Endometrial microvascular endothelial cells (primary cell): ENCODE measurements at regions not wholly inside any gene's neighbourhood (a gene's known extent, or its start where the extent isn't known, plus 50 kb on each side); places are given as distances from the start of the nearest gene placed in this dataset.

ENCODE experiments used
- in situ Hi-C: cut with HindIII; loops from 2 replicates; pipeline ENCODE4 v1.10.0; 2017; ENCODE audit warnings: low sequenced_read_pairs, low pct_unique_long_range_greater_than_20kb; ENCODE audit errors: inconsistent ontology term

DNA sequence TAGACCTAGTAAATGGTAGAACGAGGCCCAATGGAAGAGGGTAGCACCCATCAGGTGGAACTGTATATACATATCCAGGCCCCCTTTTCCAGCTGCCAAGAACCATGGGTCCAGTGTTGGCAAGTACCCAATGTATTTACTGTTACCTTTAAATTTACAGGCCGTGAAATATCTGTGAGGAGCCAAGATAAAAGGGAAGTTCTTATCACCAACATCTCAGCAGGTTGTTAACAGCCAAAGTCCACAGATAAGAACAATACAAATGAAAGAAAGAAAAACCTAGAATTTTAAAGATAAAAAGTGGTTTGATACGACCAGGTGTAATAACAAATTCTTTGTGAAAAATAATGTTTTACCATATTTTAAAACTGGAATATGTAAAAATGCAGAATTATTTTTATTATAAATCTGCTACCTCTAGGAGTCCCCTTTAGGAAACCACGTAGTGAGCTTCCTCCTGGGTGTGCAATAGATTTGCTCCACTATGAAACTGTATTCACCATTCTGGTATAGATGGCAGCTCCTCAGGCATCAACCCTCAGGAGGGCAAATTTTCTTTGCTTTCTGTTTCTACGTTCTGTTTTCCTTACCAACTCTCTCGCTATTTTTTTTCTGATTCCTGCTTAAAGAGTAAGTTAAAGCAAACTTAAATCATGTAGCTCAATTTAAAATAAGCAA is 292.2 kb upstream of the SLC10A2 start:
- in situ Hi-C loops = no loop called here

DNA sequence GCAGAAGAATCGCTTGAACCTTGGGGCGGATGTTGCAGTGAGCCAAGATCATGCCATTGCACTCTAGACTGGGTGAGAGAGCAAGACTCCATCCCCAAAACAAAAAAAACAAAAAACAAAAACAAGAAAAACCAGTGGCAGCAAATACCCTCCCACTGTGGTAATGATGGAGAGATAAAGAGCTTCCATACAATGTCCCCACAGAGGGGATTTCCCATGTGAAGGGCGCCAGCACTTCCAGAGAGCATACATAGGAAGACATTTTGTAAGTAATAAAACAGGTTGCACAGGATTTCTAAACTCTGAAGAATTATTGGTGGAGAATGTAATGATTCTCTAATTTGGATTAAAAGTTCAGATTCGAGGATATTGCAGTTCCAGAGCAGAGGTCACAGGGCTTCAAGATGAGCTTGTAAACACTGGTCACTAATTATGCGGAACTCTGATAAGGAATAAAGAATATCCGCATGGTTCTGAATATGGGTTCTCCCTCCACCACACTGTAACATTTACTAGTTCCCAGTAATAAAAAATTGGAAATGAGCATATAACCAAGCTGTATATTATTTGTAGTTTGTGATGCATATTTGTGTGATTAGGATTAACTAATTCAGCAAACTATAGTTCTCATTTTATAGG is 290.1 kb upstream of the SLC10A2 start:
- in situ Hi-C loops = no loop called here

DNA sequence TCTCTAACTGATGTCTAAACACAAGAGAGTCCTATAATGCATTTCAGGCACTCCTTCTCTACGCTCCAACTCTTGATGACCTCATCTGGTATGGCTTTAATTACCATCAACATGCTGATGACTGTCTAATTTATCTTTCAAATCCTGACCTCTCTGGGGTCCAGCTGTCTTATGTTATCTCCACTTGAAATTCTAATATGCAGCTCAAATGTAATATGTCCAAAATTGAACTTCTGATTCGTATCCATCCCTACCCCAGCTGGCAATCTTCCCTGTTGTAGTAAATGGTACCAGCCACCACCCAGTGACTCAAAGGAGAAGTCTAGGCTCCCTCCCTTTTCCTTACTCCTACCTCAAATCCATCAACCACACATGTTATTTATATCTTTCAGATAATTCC is 288.0 kb upstream of the SLC10A2 start:
- in situ Hi-C loops = no loop called here

DNA sequence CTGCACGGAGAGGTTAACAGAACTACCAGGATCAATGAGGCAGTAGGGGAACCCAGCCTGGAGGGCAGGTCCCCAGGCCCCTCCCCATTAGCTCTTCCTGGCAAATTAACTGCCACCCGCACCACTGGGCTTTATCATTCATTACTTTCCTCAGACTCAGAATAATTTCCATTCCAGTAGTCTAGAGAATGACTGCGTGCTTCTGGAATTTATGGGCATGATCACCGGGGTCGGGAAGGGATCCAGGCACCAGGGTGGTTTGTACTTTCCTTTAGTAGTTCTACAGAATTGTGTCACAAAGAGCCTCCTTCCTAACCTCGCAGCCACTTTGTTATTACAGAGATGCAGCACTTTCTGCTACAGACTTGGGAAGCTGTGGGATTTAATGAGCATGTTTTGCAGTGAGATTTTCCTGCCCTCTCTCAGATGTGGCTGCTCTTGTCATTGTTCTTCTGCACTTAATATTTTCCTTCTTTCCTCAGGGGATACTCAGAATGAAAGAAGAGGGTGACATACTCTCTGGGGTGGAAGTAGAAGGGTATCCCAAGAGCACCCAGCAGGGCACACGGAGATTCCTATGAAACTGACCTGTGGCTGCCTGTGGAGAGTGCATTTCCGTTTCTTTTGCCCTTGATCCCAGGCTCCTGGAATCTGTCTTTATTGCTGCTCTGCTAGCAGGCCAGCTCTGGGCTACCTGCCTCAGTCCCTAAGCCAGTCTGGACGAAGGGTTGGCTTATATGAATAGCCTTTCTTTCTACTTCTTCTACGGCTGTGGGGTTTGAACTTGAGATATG is 285.0 kb upstream of the SLC10A2 start:
- in situ Hi-C loops = no loop called here

DNA sequence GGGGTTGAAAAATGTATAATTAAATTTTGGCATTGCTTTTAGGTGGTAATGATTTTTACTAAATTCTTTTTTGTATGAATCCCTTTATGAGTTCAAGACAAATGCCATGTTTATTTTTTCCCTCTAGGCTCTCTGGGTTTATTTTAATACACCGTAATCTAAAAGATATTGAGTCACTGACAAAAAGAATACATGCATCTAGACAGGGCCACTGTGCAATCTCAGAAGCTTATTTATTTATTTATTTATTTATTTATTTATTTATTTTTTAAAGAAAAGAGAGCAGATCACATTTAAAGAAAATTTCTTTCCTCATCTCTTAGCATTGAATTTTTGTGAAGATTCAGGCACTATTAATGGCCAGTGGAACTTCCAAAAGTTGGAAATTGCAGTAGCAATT is 283.9 kb upstream of the SLC10A2 start:
- in situ Hi-C loops = no loop called here

DNA sequence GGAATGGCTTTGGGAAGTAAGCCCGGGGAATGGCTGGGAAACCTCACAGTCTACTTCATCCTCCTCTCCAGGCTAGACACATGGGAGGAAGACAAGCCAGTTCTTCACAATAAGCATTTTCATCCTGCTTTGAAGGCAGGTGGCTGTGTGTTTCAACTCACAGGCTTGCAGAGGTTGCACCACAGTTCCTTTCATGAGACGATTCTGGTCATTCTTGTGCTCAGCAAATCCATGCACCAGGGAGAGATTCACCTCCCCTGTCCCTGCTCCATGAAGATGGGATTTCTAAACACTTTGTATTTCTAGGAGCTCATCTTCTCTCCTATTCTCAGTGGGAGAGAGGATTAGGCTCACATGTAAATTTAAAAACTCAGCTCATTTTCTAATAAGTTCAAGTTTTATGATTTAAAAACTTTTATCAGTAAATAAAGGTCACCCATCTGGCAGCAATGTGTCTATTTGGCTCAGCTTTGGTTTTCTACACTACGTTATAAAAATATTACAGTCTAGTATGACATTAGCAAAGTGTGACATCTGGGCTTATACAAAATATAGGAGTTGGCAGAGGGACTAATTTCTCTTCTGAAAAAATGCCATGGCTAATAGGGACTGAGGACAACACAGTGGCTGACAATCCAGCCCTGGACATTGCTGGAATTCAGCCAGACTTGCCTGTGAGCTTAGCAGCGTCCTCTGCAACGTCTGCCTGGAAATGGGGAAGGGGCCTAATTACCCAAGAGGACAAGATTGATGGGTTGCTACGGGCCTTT is 283.2 kb upstream of the SLC10A2 start:
- in situ Hi-C loops = no loop called here

DNA sequence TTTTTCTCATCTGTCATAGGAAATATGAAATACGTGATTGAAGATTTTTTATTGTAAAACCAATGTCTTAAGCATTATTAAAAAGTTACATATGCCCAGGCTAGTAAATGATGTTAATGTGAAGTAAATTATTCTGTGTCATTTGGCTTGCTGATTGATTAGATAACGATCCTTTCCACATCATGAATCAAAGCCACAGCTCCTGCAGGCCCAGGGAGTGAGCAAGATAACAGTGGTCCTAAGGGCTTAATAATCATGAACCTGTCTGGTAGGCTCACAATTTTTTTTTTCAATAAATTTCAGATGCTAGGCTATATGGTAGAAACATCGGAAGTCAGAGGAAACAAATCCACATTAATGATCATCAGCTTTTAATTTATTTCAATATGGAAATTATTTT is 269.0 kb upstream of the SLC10A2 start:
- in situ Hi-C loops = no loop called here

DNA sequence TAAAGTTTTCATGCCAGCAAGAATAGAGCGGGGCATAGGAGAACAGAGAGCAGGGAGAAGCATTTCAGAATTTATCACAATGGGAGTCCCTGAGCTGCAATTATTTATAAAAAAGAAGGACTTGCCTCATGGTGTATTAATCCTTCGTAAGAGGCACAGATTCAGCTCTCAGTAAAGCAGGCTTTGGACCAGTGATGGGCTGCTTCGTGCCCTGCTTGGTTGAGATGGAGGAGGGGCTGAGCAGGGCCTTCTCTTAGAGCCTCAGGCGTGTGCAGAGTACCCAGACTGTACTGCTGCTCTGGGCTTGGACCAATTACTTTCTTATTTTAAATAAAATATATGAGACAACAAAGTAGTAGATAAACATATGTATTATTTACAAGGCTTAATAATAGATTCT is 265.7 kb upstream of the SLC10A2 start:
- in situ Hi-C loops = no loop called here

DNA sequence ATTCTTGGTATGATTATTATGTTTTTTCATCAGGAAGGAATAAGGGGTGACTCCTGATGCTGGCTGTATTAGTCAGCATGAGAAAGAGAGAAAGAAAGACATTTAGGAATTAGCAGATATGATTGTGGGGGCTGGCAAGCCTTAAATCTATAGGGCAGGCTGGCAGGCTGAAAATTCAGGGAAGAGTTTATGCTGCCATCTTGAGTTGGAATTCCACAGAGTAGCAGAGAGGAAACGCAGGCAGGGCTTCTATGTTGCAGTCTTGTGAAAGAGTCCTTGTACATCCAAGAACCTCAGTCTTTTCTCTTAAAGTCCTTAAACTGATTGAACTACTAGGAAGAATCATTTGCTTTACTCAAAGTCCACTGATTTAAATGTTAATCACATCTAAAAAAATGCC is 262.7 kb upstream of the SLC10A2 start:
- in situ Hi-C loops = no loop called here

DNA sequence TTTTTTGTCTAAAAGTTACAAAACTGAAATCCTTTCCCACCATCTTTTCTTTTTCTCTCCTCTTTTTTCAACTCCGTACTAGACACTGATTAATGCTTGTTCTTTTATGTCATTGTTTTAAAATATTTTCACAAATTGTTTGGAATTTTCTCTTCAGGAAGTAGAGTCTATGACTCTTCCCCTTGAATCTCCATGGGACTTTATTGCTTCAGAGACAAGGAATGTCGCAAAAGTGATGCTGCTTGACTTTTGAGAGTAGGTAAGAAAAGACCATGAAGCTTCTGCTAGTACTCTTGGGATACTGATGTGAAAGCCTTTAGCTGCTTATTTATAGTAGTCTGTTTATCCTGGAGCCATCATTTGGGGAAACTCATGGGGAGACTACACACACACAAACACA is 260.1 kb upstream of the SLC10A2 start:
- in situ Hi-C loops = no loop called here

DNA sequence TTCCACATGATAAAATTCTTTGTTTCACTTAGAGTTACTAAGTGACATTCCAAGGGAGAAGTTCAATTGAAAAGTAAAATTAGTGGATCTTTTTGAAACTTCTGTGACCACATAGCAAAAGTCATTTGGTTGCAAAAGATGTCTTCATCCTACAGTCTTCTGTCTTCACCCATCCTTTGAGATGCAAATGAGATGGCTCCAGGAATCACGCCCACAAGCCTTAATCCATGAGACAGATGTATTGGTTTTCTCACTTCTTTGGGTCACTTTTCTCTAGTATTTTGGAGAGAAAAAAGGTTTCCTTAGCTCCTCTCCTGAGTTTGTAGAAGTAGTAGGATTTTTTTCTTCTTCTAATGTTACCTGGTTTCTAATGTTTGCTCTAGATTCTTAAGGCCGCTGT is 259.5 kb upstream of the SLC10A2 start:
- in situ Hi-C loops = no loop called here

DNA sequence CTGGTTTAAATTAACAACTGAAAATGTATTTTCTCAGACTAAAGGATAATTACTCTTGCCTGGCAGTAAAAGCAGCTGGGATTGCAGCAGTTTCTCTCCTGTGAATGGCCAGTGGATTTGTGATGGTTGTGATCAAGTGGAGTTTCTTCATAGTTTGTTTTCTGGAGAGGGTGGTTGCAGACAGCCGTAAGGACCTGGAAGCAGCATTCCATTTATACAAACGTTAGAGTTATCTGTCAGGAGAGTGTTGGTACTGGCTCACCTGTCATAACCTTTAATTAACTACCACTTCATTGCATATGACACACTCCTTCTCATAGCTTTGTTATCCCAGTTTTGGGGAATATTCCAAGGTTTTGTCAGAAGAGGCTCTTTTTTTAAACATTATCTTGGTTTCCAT is 258.4 kb upstream of the SLC10A2 start:
- in situ Hi-C loops = no loop called here

DNA sequence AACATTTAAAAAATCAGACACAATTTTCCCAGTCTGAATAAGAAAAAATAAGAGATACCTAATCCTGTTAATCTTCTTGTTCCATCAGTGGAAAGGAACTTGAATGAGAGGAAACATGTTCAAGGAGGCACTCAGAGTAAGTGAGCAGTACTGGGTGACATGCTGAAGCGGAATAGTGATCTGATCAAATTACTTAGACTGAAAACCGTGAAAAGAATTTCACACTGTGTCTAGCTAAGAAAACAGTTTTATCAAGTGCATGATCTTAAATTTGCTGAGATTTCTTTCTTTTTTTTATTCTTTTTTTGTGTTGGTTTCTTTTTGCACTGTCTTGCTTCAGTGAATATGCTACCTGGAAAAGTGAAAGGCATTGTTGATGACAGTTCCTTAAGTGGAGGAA is 249.5 kb upstream of the SLC10A2 start:
- in situ Hi-C loops = no loop called here

DNA sequence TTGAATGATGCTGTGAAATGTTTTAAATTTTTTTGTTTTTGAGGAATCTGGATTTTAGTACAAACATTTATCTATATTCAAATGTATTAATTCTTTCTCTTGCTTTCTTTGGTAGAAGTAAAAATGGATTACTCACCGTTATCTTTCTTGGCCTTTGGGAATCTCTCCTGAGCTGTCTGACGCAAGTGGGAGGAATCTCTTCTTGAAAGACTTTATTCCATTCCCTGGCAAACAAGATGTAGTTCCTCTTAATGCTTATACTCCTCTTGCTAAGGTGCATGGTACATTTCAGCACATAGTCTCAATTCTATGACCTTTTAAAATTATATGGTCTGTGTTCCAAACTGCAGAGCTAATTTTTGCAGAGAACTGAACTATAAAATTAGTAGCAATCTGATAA is 246.2 kb upstream of the SLC10A2 start:
- in situ Hi-C loops = no loop called here

DNA sequence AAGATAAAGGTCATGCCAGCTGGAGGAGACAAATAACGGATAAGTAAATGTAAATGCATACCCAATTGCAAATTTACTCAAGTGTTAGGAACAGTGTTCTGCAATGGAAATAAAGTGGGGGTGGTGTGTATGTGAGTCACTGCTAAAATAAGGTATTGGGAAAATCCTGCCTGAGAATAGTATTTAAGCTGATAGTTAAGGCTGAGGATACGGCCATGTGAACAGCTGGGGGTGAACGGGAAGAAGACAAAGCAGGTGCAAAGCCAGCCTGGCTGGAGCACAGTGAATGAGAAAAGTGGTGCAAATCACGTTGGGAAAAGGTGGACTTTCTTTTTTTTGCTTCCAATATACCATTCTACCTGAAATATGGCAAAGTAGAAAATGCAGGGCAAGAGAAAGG is 242.4 kb upstream of the SLC10A2 start:
- in situ Hi-C loops = no loop called here

DNA sequence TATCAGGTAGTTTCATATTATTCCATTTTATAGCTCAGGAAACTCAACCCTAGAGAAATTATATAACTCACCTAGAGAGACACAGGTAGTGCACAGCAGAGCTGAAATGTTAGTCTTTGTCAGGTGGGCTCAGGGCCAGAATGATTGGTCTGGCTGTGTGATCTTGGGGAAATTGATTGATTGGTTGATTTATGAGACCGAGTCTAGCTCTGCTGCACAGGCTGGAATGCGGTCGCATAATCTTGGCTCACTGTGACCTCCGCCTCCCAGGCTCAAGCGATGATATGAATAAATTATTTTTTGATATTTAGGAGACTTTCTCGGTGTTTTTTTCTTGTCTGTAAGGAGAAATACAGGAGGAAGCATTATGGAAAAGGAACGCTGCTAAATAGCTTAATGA is 239.9 kb upstream of the SLC10A2 start:
- in situ Hi-C loops = no loop called here

DNA sequence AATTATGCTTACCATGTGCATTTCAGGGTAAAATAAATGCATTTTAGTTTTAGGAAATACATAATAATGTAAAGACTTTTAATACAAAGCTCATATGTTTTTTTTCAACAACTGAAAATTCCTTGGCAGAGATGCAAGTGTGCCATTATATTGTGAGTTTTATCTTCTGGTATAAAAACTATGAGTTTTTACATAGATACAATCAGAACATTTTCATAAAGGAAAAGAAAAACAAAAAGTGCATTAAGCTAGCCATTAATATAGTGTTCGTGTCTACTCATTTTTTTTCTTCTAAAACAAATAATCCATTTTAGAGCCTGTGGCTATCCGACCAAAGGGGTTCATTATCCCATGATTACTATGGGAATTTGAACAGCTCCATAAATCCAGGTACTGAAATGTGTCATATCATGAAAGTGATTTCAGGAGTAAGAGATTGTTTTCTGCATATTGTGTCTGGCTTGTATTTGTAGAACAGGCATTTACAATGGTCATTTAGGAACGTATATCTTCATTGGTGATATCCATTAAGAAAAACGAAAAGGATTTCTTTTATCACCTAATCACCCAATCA is 236.9 kb upstream of the SLC10A2 start:
- in situ Hi-C loops = no loop called here

DNA sequence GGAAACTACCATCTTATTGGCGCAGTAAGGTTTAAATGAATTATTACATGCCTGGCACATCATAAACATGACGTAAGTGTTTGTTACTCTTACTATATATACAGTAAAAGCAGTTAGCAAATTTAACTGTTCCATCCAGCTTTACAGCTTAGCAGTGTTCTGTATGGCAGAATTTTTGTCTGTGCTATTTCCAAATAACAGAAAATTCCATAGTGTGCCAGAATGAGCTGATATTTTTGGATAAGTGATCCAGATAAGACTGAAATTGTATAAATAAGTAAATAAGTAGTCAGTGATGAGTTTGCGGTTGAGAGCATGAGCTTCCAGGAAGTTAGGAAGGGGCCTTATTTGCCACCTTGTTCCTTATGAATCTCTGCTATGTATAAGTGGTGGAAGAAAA is 236.5 kb upstream of the SLC10A2 start:
- in situ Hi-C loops = no loop called here

DNA sequence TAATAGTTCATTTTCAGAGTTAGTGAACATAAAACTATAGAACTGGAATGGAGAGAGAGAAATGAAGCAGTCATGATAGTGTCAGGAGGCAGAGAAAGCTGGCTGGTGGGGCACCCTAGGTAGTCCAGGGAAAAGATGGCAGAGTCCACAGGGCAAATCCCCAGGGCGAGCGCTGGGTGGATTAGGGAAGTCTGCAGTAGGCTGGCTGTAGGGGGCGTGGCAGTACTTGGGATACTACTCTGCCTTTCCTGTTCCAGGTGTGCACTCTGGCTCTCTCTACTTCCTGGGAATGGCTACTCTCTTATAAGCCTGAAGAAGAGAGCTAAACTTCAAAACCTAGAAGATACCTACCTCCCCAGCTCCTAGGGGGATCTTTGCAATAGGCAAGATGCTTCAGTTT is 232.9 kb upstream of the SLC10A2 start:
- in situ Hi-C loops = no loop called here
